GM19023 (cell line): ENCODE measurements at regions not wholly inside any gene's neighbourhood (a gene's known extent, or its start where the extent isn't known, plus 50 kb on each side); places are given as distances from the start of the nearest gene placed in this dataset.
A peak's percentile ranks its signal among the peaks of the same experiment; 100 is the strongest.

ENCODE experiments used
- ATAC-seq: cut with Tn5 transposase; IDR thresholded peaks from one replicate; pipeline ENCODE4 v1.9.1; 2021; ENCODE audit warnings: mild to moderate bottlenecking, moderate library complexity; ENCODE audit not compliant: unreplicated experiment

DNA sequence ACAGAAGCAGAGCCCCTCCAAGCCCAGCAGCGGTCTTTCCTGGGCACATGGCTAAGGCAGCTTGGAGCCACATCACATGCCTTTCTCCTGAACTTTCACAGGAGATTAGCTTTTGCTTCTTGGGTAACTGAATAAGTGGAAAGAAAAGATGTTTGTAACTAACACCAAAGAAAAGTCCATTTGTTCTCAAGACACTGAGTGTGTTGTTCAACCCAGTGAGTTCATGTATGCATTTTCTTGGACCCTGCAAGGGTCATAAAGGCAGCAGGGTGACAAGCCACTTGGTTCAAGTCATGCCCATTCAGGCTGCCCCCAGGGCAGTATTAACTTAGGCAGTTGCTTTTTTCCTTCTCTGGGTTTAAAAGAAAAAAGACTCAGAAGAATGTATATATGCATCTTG is 203.4 kb downstream of the FAM76B start:
- no peak for ATAC-seq

DNA sequence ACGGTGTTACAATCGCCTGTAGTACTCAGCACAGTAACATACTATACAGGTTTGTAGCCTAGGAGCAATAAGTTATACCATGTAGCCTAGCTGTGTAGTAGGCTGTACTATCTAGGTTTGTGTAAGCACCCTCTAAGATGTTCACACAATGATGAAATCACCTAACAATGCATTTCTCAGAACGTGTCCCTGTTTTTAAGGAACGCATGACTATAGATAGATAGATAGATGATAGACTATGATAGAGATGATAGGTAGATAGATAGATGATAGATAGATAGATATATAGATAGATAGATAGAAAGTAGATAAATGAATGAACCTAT is 203.9 kb downstream of the FAM76B start:
- no peak for ATAC-seq

DNA sequence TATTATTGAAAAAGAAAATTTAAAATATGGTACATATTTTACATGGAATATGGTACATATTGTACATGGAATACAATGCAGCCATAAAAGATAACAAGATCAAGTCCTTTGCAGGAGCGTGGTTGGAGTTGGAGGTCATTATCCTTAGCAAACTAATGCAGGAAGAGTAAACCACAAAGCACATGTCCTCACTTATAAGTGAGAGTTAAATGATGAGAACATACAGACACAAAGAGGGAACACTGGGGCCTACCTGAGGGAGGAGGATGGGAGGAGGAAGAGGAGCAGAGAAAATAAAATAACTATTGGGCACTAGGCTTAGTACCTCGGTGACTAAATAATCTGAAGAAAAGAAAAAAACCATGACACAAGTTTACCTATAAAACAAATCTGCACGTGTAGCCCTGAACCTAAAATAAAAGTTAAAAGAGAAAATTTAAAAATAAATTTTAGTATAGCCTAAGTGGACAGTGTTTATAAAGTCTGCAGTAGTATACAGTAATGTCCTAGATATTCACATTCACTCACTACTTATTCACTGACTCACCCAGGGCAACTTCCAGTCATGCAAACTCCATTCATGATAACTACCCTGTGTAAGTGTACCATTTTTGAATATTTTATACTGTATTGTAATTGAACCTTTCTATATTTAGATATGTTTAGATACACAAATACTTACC is 204.4 kb downstream of the FAM76B start:
- ATAC-seq, result no peak

DNA sequence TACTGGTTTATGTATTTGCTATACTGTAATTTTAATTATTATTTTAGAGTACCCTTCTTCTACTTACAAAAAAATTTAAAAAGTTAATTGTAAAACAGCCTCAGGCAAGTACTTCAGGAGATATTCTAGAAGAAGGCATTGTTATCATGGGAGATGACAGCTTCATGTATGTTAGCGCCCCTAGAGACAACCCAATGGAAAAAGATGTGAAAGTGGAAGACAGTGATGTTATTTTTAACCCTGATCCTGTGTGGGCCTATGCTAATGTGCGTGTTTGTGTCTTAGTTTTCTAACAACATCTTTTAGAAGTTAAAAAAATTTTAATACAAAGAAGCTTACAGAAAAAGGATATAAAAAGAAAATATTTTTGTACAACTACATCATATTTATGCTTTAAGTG is 205.0 kb downstream of the FAM76B start:
- ATAC-seq, result peak; percentile 62

DNA sequence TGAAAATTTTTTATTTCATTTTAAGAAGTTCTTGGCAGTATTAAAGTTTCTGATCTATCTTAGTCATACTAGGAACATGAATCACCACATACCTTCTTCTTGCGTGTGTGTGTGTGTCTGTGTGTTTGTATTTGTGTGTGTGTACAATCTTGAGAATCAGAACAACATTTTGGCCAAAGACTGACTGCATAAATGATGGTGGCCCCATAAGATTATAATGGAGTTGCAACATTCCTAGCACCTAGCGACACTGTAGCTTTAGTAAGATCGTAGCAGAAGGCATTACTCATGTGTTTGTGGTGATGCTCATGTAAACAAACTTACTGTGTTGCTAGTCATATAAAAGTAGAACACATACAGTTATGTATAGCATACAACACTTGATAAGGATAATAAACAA is 205.4 kb downstream of the FAM76B start:
- ATAC-seq, result no peak

DNA sequence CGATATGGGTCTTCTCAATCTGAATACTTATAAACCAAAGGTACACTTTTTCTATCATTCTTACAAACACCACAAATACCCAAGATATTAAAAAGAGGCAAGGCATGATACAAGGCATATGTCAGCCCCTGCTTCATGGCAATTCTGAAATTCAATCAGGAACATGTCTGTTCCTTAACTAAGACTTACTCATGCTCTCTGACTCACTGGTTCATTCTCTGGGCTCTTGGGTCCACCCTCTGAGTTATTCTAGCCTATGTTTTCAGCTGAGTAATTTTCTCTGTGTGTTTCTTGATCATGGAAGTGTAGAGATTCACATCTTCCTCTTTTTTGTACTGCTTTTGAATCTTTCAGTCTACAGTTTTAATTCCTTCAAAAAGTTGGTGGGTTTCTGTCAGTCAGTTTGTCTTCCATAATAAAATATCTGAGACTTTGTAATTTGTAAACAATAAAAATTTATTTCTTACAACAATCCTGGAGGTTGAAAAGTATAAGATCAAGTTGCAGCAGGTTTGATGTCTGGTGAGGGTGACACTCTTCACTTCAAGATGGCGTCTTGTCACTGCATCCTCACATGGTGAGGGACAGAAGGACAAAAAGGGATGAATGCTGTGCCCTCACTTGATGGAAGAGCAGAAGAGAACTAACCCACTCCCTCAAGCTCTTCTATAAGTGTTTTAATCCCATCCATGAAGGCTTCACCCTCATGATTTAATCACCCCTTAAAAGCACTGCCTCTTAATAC is 211.7 kb downstream of the FAM76B start:
- ATAC-seq, result no peak

DNA sequence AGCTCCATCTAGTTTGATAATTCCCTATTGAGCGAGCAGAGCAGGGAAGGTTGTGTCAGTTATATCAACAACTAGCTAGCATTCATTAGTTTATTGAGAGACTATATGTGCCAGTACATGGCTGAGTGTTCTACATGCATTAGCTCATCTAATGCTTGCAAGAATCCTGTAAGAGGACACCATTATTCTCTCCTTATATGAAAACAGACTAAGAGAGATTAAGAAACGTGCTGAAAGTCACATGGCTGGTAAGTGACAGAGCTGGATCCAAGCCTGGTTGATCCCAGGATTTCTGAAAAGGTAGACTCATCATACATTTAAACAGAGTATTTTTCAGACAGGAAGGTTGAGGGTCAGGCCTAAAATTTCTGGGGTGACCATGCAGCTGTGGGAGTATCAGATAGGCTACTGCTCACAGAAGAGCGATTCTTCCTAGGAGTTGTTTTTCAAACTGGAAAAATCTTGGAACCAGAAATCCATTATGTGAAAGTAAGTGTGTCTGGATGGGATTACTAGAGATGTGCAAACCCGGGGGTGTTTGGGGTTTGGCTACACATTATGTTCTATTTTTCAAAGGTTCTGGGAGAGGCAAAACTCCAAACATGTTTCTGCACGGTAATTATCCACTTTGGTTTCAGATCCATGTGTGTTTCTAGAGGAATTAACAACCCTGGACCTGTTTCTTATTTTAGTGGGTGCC is 213.3 kb downstream of the FAM76B start:
- ATAC-seq, result no peak

DNA sequence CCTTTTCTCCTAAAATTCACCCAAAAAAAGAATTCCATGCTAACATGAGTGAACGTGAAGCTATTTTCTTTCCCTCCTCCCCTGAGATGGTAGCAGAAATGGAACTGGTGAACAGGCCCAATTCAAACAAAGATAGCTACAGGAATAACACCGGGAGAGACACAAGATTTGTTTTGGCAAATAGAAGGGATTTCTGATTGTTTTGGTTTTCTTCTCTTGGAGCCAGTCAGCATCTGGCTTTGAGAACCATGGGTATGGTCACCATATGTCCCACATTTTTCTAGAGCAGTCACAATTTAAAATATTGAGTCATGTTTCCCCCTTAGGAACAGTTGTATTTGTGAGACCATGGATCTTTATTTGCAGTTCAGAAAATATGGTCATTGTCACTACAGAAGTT is 214.1 kb downstream of the FAM76B start:
- ATAC-seq, result no peak

DNA sequence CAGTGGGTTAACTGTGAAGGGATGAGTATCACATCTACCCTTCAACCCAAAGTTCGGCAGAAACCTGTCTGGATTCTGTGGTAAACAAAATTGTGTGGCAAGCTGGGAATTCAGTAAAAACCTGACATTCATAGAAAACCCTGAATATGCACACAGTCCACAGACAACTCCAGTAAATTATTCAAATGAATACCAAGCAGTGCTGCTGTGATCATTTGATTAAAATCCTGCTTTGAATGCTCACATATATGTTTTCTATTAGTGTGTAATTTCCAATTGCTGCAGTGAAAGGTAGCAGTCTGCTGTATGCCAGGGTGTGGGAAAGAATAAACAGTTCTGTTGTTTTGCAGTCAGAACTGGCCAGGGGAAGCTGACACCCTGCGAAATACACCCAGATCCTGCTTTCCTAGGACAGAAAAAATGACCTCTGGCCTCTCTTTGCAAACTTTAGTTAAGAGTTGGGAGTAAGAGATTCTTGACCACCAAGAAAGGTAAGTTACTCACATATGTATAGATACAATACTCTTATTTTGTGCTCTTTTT is 217.8 kb downstream of the FAM76B start:
- no peak for ATAC-seq

DNA sequence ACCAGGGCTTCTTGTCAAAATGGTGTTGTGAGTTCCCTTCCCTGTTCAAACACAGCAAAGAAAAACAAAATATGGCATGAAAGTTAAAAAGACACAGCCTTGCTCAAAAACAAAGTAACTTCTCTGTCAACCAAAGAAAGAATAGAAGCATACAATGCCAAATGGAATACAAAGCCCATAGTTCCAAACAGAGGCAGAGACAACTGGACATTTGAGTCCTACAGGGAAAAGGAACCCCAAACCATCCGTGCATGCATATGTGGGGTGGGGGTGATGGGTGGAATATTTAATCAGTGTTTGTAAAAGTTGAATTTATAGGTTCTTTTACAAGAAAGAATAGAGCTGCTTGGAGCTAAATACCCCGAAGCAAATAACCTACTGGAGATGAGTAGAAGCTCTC is 218.7 kb downstream of the FAM76B start:
- no peak for ATAC-seq

DNA sequence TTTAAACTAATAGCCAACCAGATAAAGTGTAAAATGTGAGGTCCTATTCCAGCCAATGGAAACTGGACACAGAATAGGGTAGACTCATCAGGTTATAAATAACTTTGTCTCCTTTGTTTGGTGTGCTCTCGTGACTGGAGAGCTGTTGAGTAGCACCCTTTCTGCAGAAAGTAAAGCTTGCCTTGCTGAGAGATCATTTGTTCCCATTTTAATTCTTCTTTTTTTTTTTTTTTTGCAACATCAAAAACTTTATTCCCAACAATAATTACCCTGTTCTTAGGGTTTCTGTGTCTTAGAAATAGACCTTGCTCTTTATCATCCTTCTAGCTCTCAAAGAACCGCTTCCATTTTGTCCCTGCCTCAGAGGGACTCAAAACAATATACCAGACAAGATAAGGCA is 220.4 kb downstream of the FAM76B start:
- ATAC-seq, result no peak

DNA sequence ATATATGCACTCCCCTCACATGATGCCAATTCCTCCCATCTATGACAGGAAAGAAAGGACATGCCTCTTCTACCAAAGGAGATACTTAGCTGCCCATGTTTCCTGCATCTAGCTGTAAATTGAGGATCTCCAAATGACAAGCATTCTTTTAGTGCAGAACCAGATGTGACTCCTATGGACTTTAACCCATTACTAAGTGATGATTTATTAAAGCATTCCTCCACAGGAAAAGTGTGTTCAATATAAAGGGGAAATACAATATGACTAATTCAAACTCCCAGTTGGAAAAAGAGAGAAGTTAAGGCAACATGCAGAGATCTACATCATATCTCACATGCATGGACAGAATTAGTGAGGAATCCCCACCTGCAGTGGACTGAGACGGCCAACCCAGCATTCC is 221.3 kb downstream of the FAM76B start:
- ATAC-seq, result no peak

DNA sequence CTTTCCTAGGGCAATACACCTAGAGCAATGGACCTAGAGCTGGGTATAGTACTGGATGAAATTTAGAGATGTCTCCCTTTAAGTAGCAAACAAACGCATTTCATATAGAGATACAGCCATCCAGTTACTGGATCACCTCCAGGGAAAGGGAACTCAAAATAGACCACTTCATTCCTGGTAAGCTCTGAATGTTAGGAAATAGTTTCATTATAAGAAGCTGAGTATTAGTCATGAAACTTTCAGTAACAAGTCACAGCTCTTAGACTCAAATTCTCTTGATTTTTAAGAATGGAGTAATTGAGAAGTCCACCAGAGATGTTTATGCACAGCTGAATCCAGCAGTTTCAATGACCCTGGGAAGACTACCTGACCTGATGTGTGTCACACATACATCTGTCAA is 221.9 kb downstream of the FAM76B start:
- ATAC-seq, result no peak

DNA sequence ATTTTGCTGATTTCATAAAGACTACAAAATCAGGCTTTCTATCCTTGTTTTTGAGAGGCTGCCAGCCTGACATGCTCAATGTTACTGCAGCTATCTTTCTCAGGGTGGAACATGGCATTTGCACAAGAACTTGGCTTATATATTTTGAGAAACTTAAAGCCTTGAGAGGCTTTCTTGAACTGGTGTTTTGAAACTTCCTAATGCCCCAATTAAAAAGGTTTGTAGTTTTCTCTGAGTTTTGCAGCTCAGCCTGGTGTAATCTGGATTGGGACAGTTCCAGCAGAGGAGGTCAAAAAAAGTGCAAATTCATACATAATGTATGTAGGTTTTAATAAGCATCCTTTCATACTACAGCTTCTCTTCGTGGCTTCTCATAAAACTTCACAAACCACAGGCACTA is 223.4 kb downstream of the FAM76B start:
- no peak for ATAC-seq

DNA sequence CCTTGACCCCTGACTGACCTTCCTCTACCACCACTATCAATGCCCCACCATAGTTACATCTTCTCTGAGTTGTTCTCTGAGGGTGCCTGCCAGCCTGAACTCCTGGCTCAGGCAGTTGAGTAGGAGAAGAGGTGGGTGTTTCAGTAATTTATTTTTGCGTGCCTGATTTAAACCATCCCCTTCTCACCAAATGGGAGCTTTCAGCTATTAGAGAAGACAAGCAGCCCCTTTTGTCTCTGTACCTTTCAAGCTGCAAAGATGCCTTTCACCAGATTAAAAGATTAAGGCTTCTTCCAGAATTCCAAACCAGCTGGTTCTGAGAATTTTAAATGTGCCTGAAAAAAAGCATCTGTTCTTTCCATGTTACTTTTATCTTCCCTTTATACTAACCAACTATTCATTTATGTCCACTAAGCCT is 223.8 kb downstream of the FAM76B start:
- ATAC-seq, result no peak

DNA sequence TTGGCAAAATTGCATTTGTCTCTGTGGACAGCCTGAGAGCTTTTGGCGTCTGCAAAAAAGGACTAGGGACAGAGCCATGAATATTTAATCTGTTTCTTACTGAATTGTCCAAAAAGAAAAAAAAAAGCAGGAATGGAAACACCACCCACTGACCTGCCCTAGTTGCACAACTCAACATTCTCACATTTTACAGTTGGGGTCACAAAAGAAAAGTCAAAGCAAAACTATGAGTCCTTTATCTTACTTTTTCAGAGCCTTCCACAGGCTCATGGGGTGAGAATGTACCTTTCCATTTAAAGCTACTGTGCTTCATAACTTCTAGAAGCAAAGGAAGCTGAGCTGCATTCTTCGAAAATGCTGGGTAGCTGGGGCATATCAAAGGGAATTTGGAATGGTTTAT is 225.7 kb downstream of the FAM76B start:
- no peak for ATAC-seq

DNA sequence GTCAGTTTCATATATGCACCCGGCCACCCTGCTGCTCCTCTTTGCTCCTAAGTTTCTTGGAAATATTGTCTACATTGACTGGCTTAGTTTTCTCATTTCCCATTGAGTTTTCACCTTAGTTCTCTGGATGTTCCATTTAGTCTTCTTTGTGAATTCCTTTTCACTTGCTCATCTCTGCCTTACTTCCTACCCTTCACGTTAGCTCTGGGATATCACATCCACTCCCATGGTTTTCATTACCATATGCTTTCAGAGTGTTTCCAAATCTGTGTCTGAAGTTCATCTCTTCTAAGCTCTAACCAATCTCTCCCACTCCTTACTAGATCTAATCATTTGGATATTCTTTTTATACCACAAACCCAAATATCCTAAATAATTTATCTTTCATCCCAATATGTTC is 226.4 kb downstream of the FAM76B start:
- no peak for ATAC-seq

DNA sequence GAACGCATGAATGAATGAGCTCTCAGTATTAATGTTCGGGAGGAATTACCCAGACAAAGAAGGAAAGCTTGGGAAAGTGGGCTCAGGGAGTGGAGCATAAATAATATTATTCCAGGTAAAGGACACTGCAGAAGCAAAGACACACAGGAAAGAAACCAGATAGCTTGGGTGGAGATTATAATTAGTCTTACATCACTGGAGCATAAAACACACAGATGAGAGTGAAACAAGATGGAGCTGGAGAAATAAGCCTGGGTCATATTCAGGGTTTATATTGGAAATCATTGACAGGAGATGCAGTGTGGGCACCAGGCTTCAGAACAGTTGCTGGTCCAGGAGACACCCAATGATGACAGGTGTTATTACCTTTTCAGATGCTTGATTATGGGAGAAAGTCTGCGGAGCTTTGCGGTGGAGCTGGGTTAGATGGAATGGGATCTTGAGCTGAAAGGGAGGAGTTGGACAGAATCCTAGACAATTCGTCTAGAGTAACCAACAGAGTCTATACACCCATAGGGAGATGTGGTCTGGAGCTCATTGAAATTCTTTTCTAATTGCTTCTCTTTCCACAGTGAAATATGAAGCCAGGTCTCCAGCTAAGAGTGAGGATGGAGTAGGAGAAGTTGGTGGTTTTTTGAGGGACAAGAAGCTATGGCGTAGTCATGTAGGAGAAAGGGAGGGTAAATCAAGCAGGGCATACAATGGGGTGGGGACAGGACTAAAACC is 227.2 kb downstream of the FAM76B start:
- ATAC-seq, result no peak

DNA sequence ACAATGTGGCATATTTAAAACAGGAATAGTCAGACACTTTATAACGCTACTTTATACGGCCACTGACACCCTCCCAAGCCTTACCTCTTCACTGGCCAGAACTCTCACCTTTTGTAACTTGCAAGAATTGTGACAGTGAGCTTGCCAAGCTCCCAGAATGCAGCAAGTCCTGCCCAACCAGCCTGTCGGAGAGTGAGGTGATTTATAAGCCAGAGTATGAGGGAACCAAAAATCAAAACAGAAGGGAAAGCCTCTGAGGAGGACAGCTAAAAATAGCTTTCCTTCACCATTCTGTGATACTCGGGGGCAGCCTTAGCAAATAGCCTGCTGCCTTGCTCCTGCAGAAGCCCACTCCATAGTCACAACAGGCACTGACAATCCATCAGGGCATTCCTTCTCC is 229.7 kb downstream of the FAM76B start:
- no peak for ATAC-seq

DNA sequence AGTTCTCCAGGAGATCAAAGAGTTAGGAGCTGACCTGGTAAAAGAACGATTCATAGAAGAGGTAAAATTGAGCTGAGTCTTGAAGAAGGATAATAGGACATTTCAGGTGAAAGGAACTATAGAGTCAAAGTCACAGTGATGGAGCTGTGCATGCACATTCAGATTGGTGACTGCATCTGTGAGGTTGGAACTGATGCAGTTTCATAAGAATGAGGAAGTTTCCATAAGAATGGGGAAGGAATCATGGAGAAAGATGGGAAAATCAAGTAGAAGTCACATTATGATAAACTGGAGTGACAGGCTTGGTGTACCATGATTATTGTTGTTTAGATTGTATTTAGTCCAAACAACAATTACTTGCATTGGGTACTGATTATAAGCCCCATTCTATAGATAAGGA is 232.2 kb downstream of the FAM76B start:
- no peak for ATAC-seq
